Body of pancreas (tissue), 4 donors: ENCODE measurements at regions not wholly inside any gene's neighbourhood (a gene's known extent, or its start where the extent isn't known, plus 50 kb on each side); places are given as distances from the start of the nearest gene placed in this dataset.

Experiments used
- ATAC-seq: fragments of 150-250 bp; one replicate; pipeline ENCODE4 v1.9.1; 2016
- DNase-seq, 4 donors: peaks; one replicate each; pipeline ENCODE4 v3.0.0-alpha.2; 2019
- H3K27ac ChIP-seq, 4 donors: fragments of 200-600 bp; sonication (generic); 1 replicate in 3 of 4; 2 replicates in 1 of 4; pipeline versions ENCODE4 v1.5.1 to v1.6.1; 2016 to 2019; ENCODE audit warnings: mild to moderate bottlenecking in 1 of 4, mixed read lengths in 1 of 4, moderate library complexity in 1 of 4
- H3K27me3 ChIP-seq, 2 donors: fragments of 200-600 bp; sonication (generic); one replicate each; pipeline ENCODE4 v1.6.0; 2016; ENCODE audit warnings: mild to moderate bottlenecking in 1 of 2
- H3K36me3 ChIP-seq, 2 donors: fragments of 200-600 bp; sonication (generic); replicated peaks in 1 of 2; 2 replicates each; pipeline ENCODE4 v1.5.1; 2016; ENCODE audit warnings: low read depth in 2 of 2; ENCODE audit not compliant: insufficient read depth in 1 of 2
- H3K4me1 ChIP-seq: fragments of 200-600 bp; sonication (generic); one replicate; pipeline ENCODE4 v1.6.0; 2016
- H3K4me3 ChIP-seq, 2 donors: fragments of 200-600 bp; sonication (generic); 1 replicate in 1 of 2; 2 replicates in 1 of 2; pipeline ENCODE4 v1.5.1; 2016 to 2019
- H3K9me3 ChIP-seq, 3 donors: fragments of 200-600 bp; sonication (generic); 1 replicate in 2 of 3; 2 replicates in 1 of 3; pipeline ENCODE4 v1.5.1; 2016
- CTCF ChIP-seq, 7 experiments: fragments of 450-650 bp in 4 of 7; fragments of 200-600 bp in 3 of 7; sonication (generic) in 3 of 7; IDR thresholded peaks; one replicate each; pipeline ENCODE4 v1.5.1; 2016 to 2019; ENCODE audit warnings: antibody characterized with exemption in 7 of 7
- POLR2A ChIP-seq, 3 donors: fragments of 450-650 bp; IDR thresholded peaks; one replicate each; pipeline ENCODE4 v1.6.1; 2016; ENCODE audit warnings: antibody characterized with exemption in 3 of 3, mild to moderate bottlenecking in 2 of 3
- WGBS, 2 donors: methylation state at CpG; one replicate each; pipeline ENCODE4 v1.1.5; 2017; 5-methylcytosine and 5-hydroxymethylcytosine counted together
- intact Hi-C: fragments of 100-400 bp; cut with DNase I; formaldehyde crosslinking; loops from one replicate; pipeline ENCODE4 v1.15.1; 2023

GRCh38 chr6:166036316-166037095, 131.1 kb downstream of the TBXT start:
- WGBS, 2 donors: 62 to 63% methylated on average over 7 of the region's 7 CpGs
- intact Hi-C loops: no loop called here
- Histone ChIP-seq H3K4me3 (no peak overlapping the region), H3K27me3 (no peaks in the 10 kb centered on the region), H3K27ac (no peak overlapping the region), H3K9me3 (no peaks in the 10 kb centered on the region), H3K4me1 (no peaks in the 10 kb centered on the region), H3K36me3 (no peaks in the 10 kb centered on the region)
- ATAC-seq: no peak
- TF ChIP-seq CTCF (IDR thresholded peaks at IDR 0.05): no peak
- no peak for TF ChIP-seq POLR2A (IDR thresholded peaks at IDR 0.05)
- DNase-seq: no peak

GRCh38 chr6:166032366-166033200, 135.1 kb downstream of the TBXT start:
- intact Hi-C loops: no loop called here
- Histone ChIP-seq H3K4me3 (no peak overlapping the region), H3K4me1 (no peaks in the 10 kb centered on the region), H3K27ac (no peak overlapping the region), H3K9me3 (no peaks in the 10 kb centered on the region), H3K27me3 (no peaks in the 10 kb centered on the region), H3K36me3 (no peaks in the 10 kb centered on the region)
- DNase-seq (peak; percentile 34 to 72 (median 43)), ATAC-seq (peak; percentile 86)
- WGBS, 2 donors: 53 to 64% methylated on average over 9 of the region's 9 CpGs
- peak in 2 of 7 experiments; percentile 8 to 15 for TF ChIP-seq CTCF (IDR thresholded peaks at IDR 0.05)
- no peak for TF ChIP-seq POLR2A (IDR thresholded peaks at IDR 0.05)

GRCh38 chr6:166031275-166031674, 136.4 kb downstream of the TBXT start:
- Histone ChIP-seq H3K4me1 (no peaks in the 10 kb centered on the region), H3K36me3 (no peaks in the 10 kb centered on the region), H3K27ac (no peak overlapping the region), H3K4me3 (no peak overlapping the region), H3K27me3 (no peaks in the 10 kb centered on the region), H3K9me3 (no peaks in the 10 kb centered on the region)
- ATAC-seq (no peak), DNase-seq (no peak)
- intact Hi-C loops: no loop called here
- TF ChIP-seq POLR2A (IDR thresholded peaks at IDR 0.05) (no peak), CTCF (IDR thresholded peaks at IDR 0.05) (no peak)
- WGBS, 2 donors: 44 to 49% methylated on average over 1 of the region's 1 CpG

- H3K27ac ChIP-seq: no peak overlapping the region
- DNase-seq (no peak), ATAC-seq (no peak)
- H3K4me1 ChIP-seq: no peaks in the 10 kb centered on the region
- no peak overlapping the region for H3K4me3 ChIP-seq
- intact Hi-C loops: no loop called here
- TF ChIP-seq CTCF (IDR thresholded peaks at IDR 0.05): no peak
- no peaks in the 10 kb centered on the region for H3K27me3 ChIP-seq
- H3K36me3 ChIP-seq: no peaks in the 10 kb centered on the region
- no peaks in the 10 kb centered on the region for H3K9me3 ChIP-seq
- 39 to 48% methylated on average over 3 of the region's 3 CpGs for WGBS, 2 donors
Measured at GRCh38 chr6:166029506-166029905, 138.1 kb downstream of the TBXT start.
